ENCODE measurements at regions not wholly inside any gene's neighbourhood (a gene's known extent, or its start where the extent isn't known, plus 50 kb on each side); places are given as distances from the start of the nearest gene placed in this dataset.

GRCh38 chr2:35997488-35997887, 358.1 kb upstream of the CRIM1 start:
- Histone ChIP-seq H3K9me3 (ENCODE audit: control insufficient read depth in 2 of 2, insufficient read depth in 1 of 2, low read depth in 1 of 2, low read length in 1 of 2) (no peaks in the 10 kb centered on the region), H3K27me3 (ENCODE audit: control insufficient read depth in 1 of 2, insufficient read depth in 2 of 2, low read length in 2 of 2) (no peaks in the 10 kb centered on the region), H3K4me3 (ENCODE audit: low read depth in 1 of 2, low read length in 2 of 2) (no peak overlapping the region), H3K4me1 (ENCODE audit: control insufficient read depth in 2 of 2, insufficient read depth in 2 of 2, low read length in 1 of 2) (no peaks in the 10 kb centered on the region), H3K36me3 (ENCODE audit: control insufficient read depth in 2 of 2, insufficient read depth in 2 of 2, low read length in 1 of 2) (no peaks in the 10 kb centered on the region), H3K27ac (ENCODE audit: low read depth in 2 of 2, low read length in 1 of 2) (no peak overlapping the region)
- 87 to 90% methylated on average over 2 of the region's 2 CpGs for WGBS, 2 donors

DNA sequence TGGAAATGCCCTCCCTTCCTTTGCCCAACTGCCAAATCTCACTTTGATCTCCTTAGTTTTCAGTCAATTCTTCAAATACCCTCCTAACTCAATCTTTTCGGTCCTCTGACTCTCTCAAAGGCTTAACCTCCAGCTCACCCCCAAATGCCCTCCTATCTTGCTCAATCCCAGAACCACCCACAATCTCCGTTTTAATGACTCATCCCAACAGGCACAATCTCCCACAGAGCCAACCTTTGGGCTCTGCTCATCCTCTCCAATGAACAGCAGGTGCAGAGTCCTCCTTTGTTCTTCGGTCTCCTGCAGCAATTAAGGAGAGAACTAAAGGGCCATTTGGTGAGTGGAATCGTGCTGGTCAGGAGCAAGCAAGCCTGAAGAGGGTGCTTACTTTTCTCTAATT, 366.1 kb upstream of the CRIM1 start:
- WGBS, 2 donors, result 43 to 49% methylated on average over 4 of the region's 4 CpGs
- no peaks in the 10 kb centered on the region for H3K9me3 ChIP-seq (ENCODE audit: control insufficient read depth in 2 of 2, insufficient read depth in 1 of 2, low read depth in 1 of 2, low read length in 1 of 2)
- no peaks in the 10 kb centered on the region for H3K36me3 ChIP-seq (ENCODE audit: control insufficient read depth in 2 of 2, insufficient read depth in 2 of 2, low read length in 1 of 2)
- peaks cover 0 to 4% of the 10 kb centered on the region in 2 donors for H3K4me1 ChIP-seq (ENCODE audit: control insufficient read depth in 2 of 2, insufficient read depth in 2 of 2, low read length in 1 of 2)
- no peak overlapping the region for H3K27ac ChIP-seq (ENCODE audit: low read depth in 2 of 2, low read length in 1 of 2)
- H3K4me3 ChIP-seq (ENCODE audit: low read depth in 1 of 2, low read length in 2 of 2), result no peak overlapping the region
- H3K27me3 ChIP-seq (ENCODE audit: control insufficient read depth in 1 of 2, insufficient read depth in 2 of 2, low read length in 2 of 2), result no peaks in the 10 kb centered on the region

DNA sequence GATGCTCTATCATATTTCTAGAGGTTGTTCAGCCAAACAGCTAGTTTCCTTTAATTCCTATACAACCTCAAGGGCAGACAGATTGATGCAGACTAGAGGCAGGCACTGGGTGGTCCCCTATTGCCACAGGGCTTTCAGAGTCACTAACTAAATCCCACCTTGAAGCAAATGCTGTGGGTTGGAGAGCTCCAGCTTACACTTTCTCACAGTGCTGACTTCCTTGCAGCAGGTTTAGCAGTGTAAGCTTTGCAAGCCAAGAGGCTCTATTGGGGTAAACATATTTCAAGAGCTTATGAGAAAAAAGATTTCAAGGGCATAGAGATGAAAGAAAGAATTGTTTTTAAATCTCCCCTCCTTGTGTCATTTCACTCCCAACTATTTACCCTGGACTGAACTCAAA, 366.5 kb upstream of the CRIM1 start:
- Histone ChIP-seq H3K4me1 (ENCODE audit: control insufficient read depth in 2 of 2, insufficient read depth in 2 of 2, low read length in 1 of 2) (peaks cover 0 to 4% of the 10 kb centered on the region in 2 donors), H3K4me3 (ENCODE audit: low read depth in 1 of 2, low read length in 2 of 2) (no peak overlapping the region), H3K36me3 (ENCODE audit: control insufficient read depth in 2 of 2, insufficient read depth in 2 of 2, low read length in 1 of 2) (no peaks in the 10 kb centered on the region), H3K9me3 (ENCODE audit: control insufficient read depth in 2 of 2, insufficient read depth in 1 of 2, low read depth in 1 of 2, low read length in 1 of 2) (no peaks in the 10 kb centered on the region), H3K27me3 (ENCODE audit: control insufficient read depth in 1 of 2, insufficient read depth in 2 of 2, low read length in 2 of 2) (no peaks in the 10 kb centered on the region), H3K27ac (ENCODE audit: low read depth in 2 of 2, low read length in 1 of 2) (no peak overlapping the region)

GRCh38 chr2:35986871-35987270, 368.7 kb upstream of the CRIM1 start:
- Histone ChIP-seq H3K9me3 (ENCODE audit: control insufficient read depth in 2 of 2, insufficient read depth in 1 of 2, low read depth in 1 of 2, low read length in 1 of 2) (no peaks in the 10 kb centered on the region), H3K36me3 (ENCODE audit: control insufficient read depth in 2 of 2, insufficient read depth in 2 of 2, low read length in 1 of 2) (no peaks in the 10 kb centered on the region), H3K27me3 (ENCODE audit: control insufficient read depth in 1 of 2, insufficient read depth in 2 of 2, low read length in 2 of 2) (no peaks in the 10 kb centered on the region), H3K4me1 (ENCODE audit: control insufficient read depth in 2 of 2, insufficient read depth in 2 of 2, low read length in 1 of 2) (peaks cover 0 to 4% of the 10 kb centered on the region in 2 donors), H3K4me3 (ENCODE audit: low read depth in 1 of 2, low read length in 2 of 2) (no peak overlapping the region), H3K27ac (ENCODE audit: low read depth in 2 of 2, low read length in 1 of 2) (no peak overlapping the region)
- WGBS, 2 donors, result 68 to 72% methylated on average over 2 of the region's 2 CpGs

DNA sequence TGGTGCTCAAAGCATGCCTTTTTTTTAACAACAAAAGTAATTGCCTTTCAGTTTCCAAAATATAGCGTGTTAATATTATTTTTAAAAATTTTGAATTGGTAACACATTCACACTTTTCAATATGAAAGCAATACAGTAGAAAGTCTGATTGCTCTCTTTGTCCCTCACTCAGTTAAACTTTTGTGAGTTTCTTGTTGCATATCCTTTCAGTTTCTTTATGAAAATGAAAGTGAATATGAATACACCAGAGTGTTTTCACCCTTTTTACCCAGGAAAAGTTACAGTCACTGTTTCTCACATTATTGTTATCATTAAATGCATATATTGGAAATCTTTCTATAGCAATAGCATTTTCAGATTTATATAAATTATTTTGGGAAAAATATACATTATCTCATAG, 377.4 kb upstream of the CRIM1 start:
- 73 to 80% methylated on average over 1 of the region's 1 CpG for WGBS, 2 donors
- H3K4me3 ChIP-seq (ENCODE audit: low read depth in 1 of 2, low read length in 2 of 2), result no peak overlapping the region
- H3K4me1 ChIP-seq (ENCODE audit: control insufficient read depth in 2 of 2, insufficient read depth in 2 of 2, low read length in 1 of 2), result no peaks in the 10 kb centered on the region
- no peak overlapping the region for H3K27ac ChIP-seq (ENCODE audit: low read depth in 2 of 2, low read length in 1 of 2)
- no peaks in the 10 kb centered on the region for H3K36me3 ChIP-seq (ENCODE audit: control insufficient read depth in 2 of 2, insufficient read depth in 2 of 2, low read length in 1 of 2)
- H3K9me3 ChIP-seq (ENCODE audit: control insufficient read depth in 2 of 2, insufficient read depth in 1 of 2, low read depth in 1 of 2, low read length in 1 of 2), result no peaks in the 10 kb centered on the region
- H3K27me3 ChIP-seq (ENCODE audit: control insufficient read depth in 1 of 2, insufficient read depth in 2 of 2, low read length in 2 of 2), result no peaks in the 10 kb centered on the region

DNA sequence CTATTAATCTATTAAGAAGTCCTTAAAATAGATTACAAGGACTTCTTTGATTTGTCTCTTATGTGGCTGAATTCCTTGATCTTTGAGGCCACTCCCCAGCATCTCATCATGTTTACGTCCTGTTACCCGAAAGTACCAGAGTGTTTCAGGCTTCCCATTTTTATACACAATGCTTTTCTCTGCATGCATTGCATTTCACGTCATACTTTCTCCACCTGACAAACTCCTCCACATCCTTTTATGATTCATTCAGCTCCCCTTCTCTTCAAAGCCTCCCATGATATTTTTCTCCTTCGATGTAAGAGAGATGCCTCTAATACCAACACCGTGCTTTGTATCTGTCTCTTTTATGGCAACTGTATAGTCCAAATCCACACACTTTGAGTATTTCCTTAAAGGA, 379.0 kb upstream of the CRIM1 start:
- no peaks in the 10 kb centered on the region for H3K9me3 ChIP-seq (ENCODE audit: control insufficient read depth in 2 of 2, insufficient read depth in 1 of 2, low read depth in 1 of 2, low read length in 1 of 2)
- WGBS, 2 donors, result 87 to 88% methylated on average over 5 of the region's 5 CpGs
- no peaks in the 10 kb centered on the region for H3K4me1 ChIP-seq (ENCODE audit: control insufficient read depth in 2 of 2, insufficient read depth in 2 of 2, low read length in 1 of 2)
- no peaks in the 10 kb centered on the region for H3K36me3 ChIP-seq (ENCODE audit: control insufficient read depth in 2 of 2, insufficient read depth in 2 of 2, low read length in 1 of 2)
- no peak overlapping the region for H3K4me3 ChIP-seq (ENCODE audit: low read depth in 1 of 2, low read length in 2 of 2)
- H3K27ac ChIP-seq (ENCODE audit: low read depth in 2 of 2, low read length in 1 of 2), result no peak overlapping the region
- no peaks in the 10 kb centered on the region for H3K27me3 ChIP-seq (ENCODE audit: control insufficient read depth in 1 of 2, insufficient read depth in 2 of 2, low read length in 2 of 2)

DNA sequence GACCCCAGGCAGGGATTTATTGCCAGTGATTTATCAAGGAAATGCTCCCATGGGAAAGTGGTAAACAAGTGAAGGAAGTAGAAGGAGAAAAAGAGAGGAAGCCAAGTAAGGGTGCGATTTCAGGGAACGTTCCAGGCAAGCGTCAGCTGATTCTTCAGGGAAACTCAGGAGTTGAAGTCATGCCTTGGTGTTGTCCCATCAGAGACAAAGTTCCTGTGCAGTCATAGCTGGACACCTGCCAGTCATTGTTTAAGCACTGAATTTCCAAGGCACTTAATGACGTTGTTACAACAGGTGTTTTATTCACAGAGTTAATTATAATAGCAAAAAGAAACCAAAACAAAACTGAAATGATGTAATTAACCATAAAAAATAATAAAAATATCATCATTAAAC, 381.8 kb upstream of the CRIM1 start:
- H3K36me3 ChIP-seq (ENCODE audit: control insufficient read depth in 2 of 2, insufficient read depth in 2 of 2, low read length in 1 of 2), result no peaks in the 10 kb centered on the region
- no peak overlapping the region for H3K27ac ChIP-seq (ENCODE audit: low read depth in 2 of 2, low read length in 1 of 2)
- no peaks in the 10 kb centered on the region for H3K27me3 ChIP-seq (ENCODE audit: control insufficient read depth in 1 of 2, insufficient read depth in 2 of 2, low read length in 2 of 2)
- no peak overlapping the region for H3K4me3 ChIP-seq (ENCODE audit: low read depth in 1 of 2, low read length in 2 of 2)
- WGBS, 2 donors, result 34 to 46% methylated on average over 4 of the region's 4 CpGs
- no peaks in the 10 kb centered on the region for H3K4me1 ChIP-seq (ENCODE audit: control insufficient read depth in 2 of 2, insufficient read depth in 2 of 2, low read length in 1 of 2)
- no peaks in the 10 kb centered on the region for H3K9me3 ChIP-seq (ENCODE audit: control insufficient read depth in 2 of 2, insufficient read depth in 1 of 2, low read depth in 1 of 2, low read length in 1 of 2)

- WGBS, 2 donors, result 19 to 28% methylated on average over 1 of the region's 1 CpG
- no peak overlapping the region for H3K27ac ChIP-seq (ENCODE audit: low read depth in 2 of 2, low read length in 1 of 2)
- H3K9me3 ChIP-seq (ENCODE audit: control insufficient read depth in 2 of 2, insufficient read depth in 1 of 2, low read depth in 1 of 2, low read length in 1 of 2), result no peaks in the 10 kb centered on the region
- H3K4me1 ChIP-seq (ENCODE audit: control insufficient read depth in 2 of 2, insufficient read depth in 2 of 2, low read length in 1 of 2), result no peaks in the 10 kb centered on the region
- no peaks in the 10 kb centered on the region for H3K27me3 ChIP-seq (ENCODE audit: control insufficient read depth in 1 of 2, insufficient read depth in 2 of 2, low read length in 2 of 2)
- no peaks in the 10 kb centered on the region for H3K36me3 ChIP-seq (ENCODE audit: control insufficient read depth in 2 of 2, insufficient read depth in 2 of 2, low read length in 1 of 2)
- H3K4me3 ChIP-seq (ENCODE audit: low read depth in 1 of 2, low read length in 2 of 2), result no peak overlapping the region
Observed at GRCh38 chr2:35973132-35973736, 382.3 kb upstream of the CRIM1 start.

GRCh38 chr2:35963824-35964223, 391.8 kb upstream of the CRIM1 start:
- no peaks in the 10 kb centered on the region for H3K27me3 ChIP-seq (ENCODE audit: control insufficient read depth in 1 of 2, insufficient read depth in 2 of 2, low read length in 2 of 2)
- 60 to 75% methylated on average over 3 of the region's 3 CpGs for whole genome bisulfite sequencing, 2 donors

GRCh38 chr2:35963357-35963756, 392.2 kb upstream of the CRIM1 start:
- 67 to 72% methylated on average over 2 of the region's 2 CpGs for WGBS, 2 donors
- Histone ChIP-seq H3K4me3 (ENCODE audit: low read depth in 1 of 2, low read length in 2 of 2) (no peak overlapping the region), H3K4me1 (ENCODE audit: control insufficient read depth in 2 of 2, insufficient read depth in 2 of 2, low read length in 1 of 2) (no peaks in the 10 kb centered on the region), H3K27me3 (ENCODE audit: control insufficient read depth in 1 of 2, insufficient read depth in 2 of 2, low read length in 2 of 2) (no peaks in the 10 kb centered on the region), H3K9me3 (ENCODE audit: control insufficient read depth in 2 of 2, insufficient read depth in 1 of 2, low read depth in 1 of 2, low read length in 1 of 2) (no peaks in the 10 kb centered on the region), H3K36me3 (ENCODE audit: control insufficient read depth in 2 of 2, insufficient read depth in 2 of 2, low read length in 1 of 2) (no peaks in the 10 kb centered on the region), H3K27ac (ENCODE audit: low read depth in 2 of 2, low read length in 1 of 2) (no peak overlapping the region)

More at GRCh38 chr2:35963824-35964223, 391.8 kb upstream of the CRIM1 start:
- no peaks in the 10 kb centered on the region for H3K36me3 ChIP-seq (ENCODE audit: control insufficient read depth in 2 of 2, insufficient read depth in 2 of 2, low read length in 1 of 2)
- no peaks in the 10 kb centered on the region for H3K9me3 ChIP-seq (ENCODE audit: control insufficient read depth in 2 of 2, insufficient read depth in 1 of 2, low read depth in 1 of 2, low read length in 1 of 2)
- no peak overlapping the region for H3K4me3 ChIP-seq (ENCODE audit: low read depth in 1 of 2, low read length in 2 of 2)
- H3K4me1 ChIP-seq (ENCODE audit: control insufficient read depth in 2 of 2, insufficient read depth in 2 of 2, low read length in 1 of 2), result no peaks in the 10 kb centered on the region
- no peak overlapping the region for H3K27ac ChIP-seq (ENCODE audit: low read depth in 2 of 2, low read length in 1 of 2)
